CD4-positive, alpha-beta memory T cell (primary cell): ENCODE measurements at regions not wholly inside any gene's neighbourhood (a gene's known extent, or its start where the extent isn't known, plus 50 kb on each side); places are given as distances from the start of the nearest gene placed in this dataset.

Experiments used
- CTCF ChIA-PET: fragments of 350-600 bp; sonication (Branson Sonifier 250); formaldehyde crosslinking; loops from one replicate; lab custom pipeline; 2021; ENCODE audit warnings: inconsistent platforms; ENCODE audit not compliant: partially characterized antibody; lab: Charles Lee
- POLR2A ChIA-PET: fragments of 350-600 bp; sonication (Branson Sonifier 250); formaldehyde crosslinking; loops from one replicate; lab custom pipeline; 2021; ENCODE audit not compliant: partially characterized antibody; lab: Charles Lee
- DNase-seq, 5 donors: peaks; one replicate each; pipeline versions ENCODE4 v3.0.0 to v3.0.0-alpha.2; 2020 to 2022; ENCODE audit warnings: mixed read lengths in 1 of 5
- H3K27ac ChIP-seq: one replicate; pipeline ENCODE4 v1.7.0; 2013; ENCODE audit warnings: low read depth, low read length
- H3K27me3 ChIP-seq: 2 replicates; pipeline ENCODE4 v1.7.0; 2013; ENCODE audit warnings: mild to moderate bottlenecking, low read length, moderate library complexity; ENCODE audit not compliant: insufficient read depth
- H3K36me3 ChIP-seq: 2 replicates; pipeline ENCODE4 v1.7.0; 2013; ENCODE audit warnings: mild to moderate bottlenecking, low read length, moderate library complexity; ENCODE audit not compliant: insufficient read depth
- H3K4me1 ChIP-seq: 2 replicates; pipeline ENCODE4 v1.7.0; 2013; ENCODE audit warnings: mild to moderate bottlenecking, low read length, moderate library complexity; ENCODE audit not compliant: insufficient read depth
- H3K4me3 ChIP-seq, 2 donors: one replicate each; pipeline ENCODE4 v1.7.0; 2013; ENCODE audit warnings: low read length in 2 of 2, mild to moderate bottlenecking in 1 of 2
- H3K9me3 ChIP-seq, 2 donors: one replicate each; pipeline ENCODE4 v1.7.0; 2013; ENCODE audit warnings: low read length in 2 of 2, control low read depth in 1 of 2; ENCODE audit not compliant: control insufficient read depth in 1 of 2
- H3K27ac Mint-ChIP-seq, 7 donors: one replicate each; pipeline ENCODE4 v1.8.0; 2020 to 2021; ENCODE audit warnings: mixed read lengths in 7 of 7, mild to moderate bottlenecking in 6 of 7, inconsistent platforms in 3 of 7, moderate library complexity in 3 of 7
- H3K27me3 Mint-ChIP-seq, 2 donors: one replicate each; pipeline ENCODE4 v1.8.0; 2020 to 2021; ENCODE audit warnings: mixed read lengths in 2 of 2
- H3K36me3 Mint-ChIP-seq, 2 donors: one replicate each; pipeline ENCODE4 v1.8.0; 2020 to 2021; ENCODE audit warnings: mixed read lengths in 2 of 2, inconsistent platforms in 1 of 2, mild to moderate bottlenecking in 1 of 2
- H3K4me1 Mint-ChIP-seq, 4 donors: one replicate each; pipeline ENCODE4 v1.8.0; 2020 to 2021; ENCODE audit warnings: mixed read lengths in 4 of 4, mild to moderate bottlenecking in 1 of 4
- H3K4me3 Mint-ChIP-seq, 8 donors: one replicate each; pipeline ENCODE4 v1.8.0; 2020 to 2021; ENCODE audit warnings: mixed read lengths in 8 of 8, mild to moderate bottlenecking in 7 of 8, moderate library complexity in 6 of 8, inconsistent platforms in 3 of 8
- H3K9me3 Mint-ChIP-seq, 8 donors: one replicate each; pipeline ENCODE4 v1.8.0; 2020 to 2021; ENCODE audit warnings: mixed read lengths in 8 of 8, mild to moderate bottlenecking in 5 of 8, inconsistent platforms in 3 of 8, moderate library complexity in 1 of 8
- intact Hi-C: fragments of 100-400 bp; cut with micrococcal nuclease; formaldehyde crosslinking; loops from one replicate; pipeline ENCODE4 v1.15.1; 2023

DNA sequence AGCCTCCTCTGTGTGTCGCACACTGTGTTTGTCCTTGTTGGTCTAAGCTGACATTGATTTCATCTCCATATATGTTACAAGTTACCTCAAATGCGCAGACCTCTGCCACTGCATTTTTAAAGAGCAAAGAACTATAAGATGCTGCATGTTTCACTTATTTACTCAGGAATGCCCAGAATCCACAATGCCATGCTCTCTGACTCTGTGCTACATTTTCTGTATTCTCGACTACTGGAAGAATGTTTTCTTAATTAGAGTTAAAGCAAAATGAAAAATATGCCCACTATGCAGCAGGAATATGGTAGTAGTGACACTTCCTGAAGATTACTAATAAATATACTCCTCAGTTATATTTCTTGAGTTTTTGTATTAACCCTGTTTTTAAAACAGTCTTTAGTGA lies 296.4 kb downstream of the HACE1 start:
- CTCF ChIA-PET = interaction anchor here (1.6 kb wide), 1 partner anchor 37 kb away, joined by 5 read pairs; no protein-coding TSS in a partner anchor
- H3K27me3 ChIP-seq = no peaks in the 10 kb centered on the region

GRCh38 chr6:104559435-104560202 lies 300.1 kb downstream of the HACE1 start:
- DNase-seq = no peak
- H3K36me3 ChIP-seq = no peaks in the 10 kb centered on the region
- H3K9me3 ChIP-seq = no peaks in the 10 kb centered on the region

More for the DNA sequence above, 296.4 kb downstream of the HACE1 start:
- Histone ChIP-seq H3K9me3 (no peaks in the 10 kb centered on the region), H3K36me3 (no peaks in the 10 kb centered on the region), H3K27ac (no peak overlapping the region), H3K4me3 (no peak overlapping the region), H3K4me1 (no peaks in the 10 kb centered on the region)
- Mint-ChIP-seq H3K27me3 (peaks cover 0 to 4% of the 10 kb centered on the region in 2 donors), H3K4me3 (no peak overlapping the region), H3K4me1 (peaks cover 0 to 4% (median 3%) of the 10 kb centered on the region in 4 donors), H3K36me3 (no peaks in the 10 kb centered on the region), H3K27ac (no peak overlapping the region), H3K9me3 (no peaks in the 10 kb centered on the region)
- intact Hi-C loops = no loop called here
- POLR2A ChIA-PET = no interaction called here
- DNase-seq = no peak

DNA sequence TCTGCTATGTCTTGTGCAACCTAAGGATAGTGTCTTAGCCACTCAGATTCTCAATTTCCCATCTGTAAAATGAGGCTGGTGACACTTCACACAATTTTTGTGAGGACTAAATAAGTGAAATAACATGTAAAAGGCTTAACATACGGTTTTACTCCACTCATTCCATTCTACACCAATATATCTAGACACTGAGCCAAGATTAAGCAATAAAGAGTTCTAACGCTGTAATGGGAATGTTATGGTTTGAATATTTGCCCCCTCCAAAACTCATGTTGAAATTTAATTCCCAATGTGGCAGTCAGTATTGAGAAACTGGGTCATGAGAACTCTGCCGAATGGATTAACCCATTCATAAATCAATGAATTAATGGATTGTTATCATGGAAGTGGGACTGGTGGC lies 301.0 kb downstream of the HACE1 start:
- ChIA-PET POLR2A (no interaction called here), CTCF (no interaction called here)
- H3K36me3 Mint-ChIP-seq = no peaks in the 10 kb centered on the region
- H3K27me3 Mint-ChIP-seq = peaks cover 4% of the 10 kb centered on the region in 2 donors
- intact Hi-C loops = no loop called here
- no peaks in the 10 kb centered on the region for H3K4me1 Mint-ChIP-seq
- H3K9me3 ChIP-seq = no peaks in the 10 kb centered on the region
- no peak overlapping the region for H3K27ac Mint-ChIP-seq
- H3K4me3 Mint-ChIP-seq = no peak overlapping the region
- H3K9me3 Mint-ChIP-seq = no peaks in the 10 kb centered on the region
- H3K27ac ChIP-seq = no peak overlapping the region
- no peaks in the 10 kb centered on the region for H3K4me1 ChIP-seq
- no peaks in the 10 kb centered on the region for H3K36me3 ChIP-seq
- DNase-seq = no peak
- no peaks in the 10 kb centered on the region for H3K27me3 ChIP-seq
- H3K4me3 ChIP-seq = no peak overlapping the region

More at GRCh38 chr6:104559435-104560202, 300.1 kb downstream of the HACE1 start:
- Histone ChIP-seq H3K27me3 (no peaks in the 10 kb centered on the region), H3K27ac (no peak overlapping the region), H3K4me3 (no peak overlapping the region), H3K4me1 (no peaks in the 10 kb centered on the region)
- no peak overlapping the region for H3K4me3 Mint-ChIP-seq
- CTCF ChIA-PET = no interaction called here
- no peaks in the 10 kb centered on the region for H3K36me3 Mint-ChIP-seq
- H3K9me3 Mint-ChIP-seq = no peaks in the 10 kb centered on the region
- no peaks in the 10 kb centered on the region for H3K4me1 Mint-ChIP-seq
- POLR2A ChIA-PET = no interaction called here
- H3K27ac Mint-ChIP-seq = no peak overlapping the region
- intact Hi-C loops = no loop called here
- peaks cover 4% of the 10 kb centered on the region in 2 donors for H3K27me3 Mint-ChIP-seq

DNA sequence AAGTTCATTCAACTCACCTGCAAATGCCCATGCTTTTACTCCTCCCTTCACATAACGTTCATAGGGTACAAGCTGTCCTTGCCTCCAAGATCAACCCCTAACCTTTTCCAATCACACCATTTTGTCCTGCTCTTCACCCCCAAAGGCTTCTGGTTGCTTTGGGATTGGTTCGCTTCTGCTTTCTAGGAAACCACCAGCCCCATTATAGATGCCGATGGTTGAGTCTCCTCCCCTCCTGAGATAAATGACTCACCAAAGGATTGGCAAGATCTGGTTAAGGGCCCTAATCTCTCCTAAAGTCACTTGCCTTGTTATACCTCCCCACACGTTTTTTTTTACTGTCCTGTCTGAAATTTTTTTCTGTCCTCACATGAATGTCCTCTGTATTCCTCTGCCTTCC lies 311.4 kb downstream of the HACE1 start:
- intact Hi-C loops = no loop called here
- Mint-ChIP-seq H3K4me3 (no peak overlapping the region), H3K9me3 (no peaks in the 10 kb centered on the region), H3K27ac (no peak overlapping the region), H3K4me1 (no peaks in the 10 kb centered on the region), H3K27me3 (peaks cover 5 to 7% of the 10 kb centered on the region in 2 donors), H3K36me3 (no peaks in the 10 kb centered on the region)
- DNase-seq = no peak
- Histone ChIP-seq H3K36me3 (no peaks in the 10 kb centered on the region), H3K9me3 (no peaks in the 10 kb centered on the region), H3K4me3 (no peak overlapping the region), H3K27me3 (no peaks in the 10 kb centered on the region), H3K27ac (no peak overlapping the region), H3K4me1 (no peaks in the 10 kb centered on the region)
- ChIA-PET POLR2A (no interaction called here), CTCF (no interaction called here)

DNA sequence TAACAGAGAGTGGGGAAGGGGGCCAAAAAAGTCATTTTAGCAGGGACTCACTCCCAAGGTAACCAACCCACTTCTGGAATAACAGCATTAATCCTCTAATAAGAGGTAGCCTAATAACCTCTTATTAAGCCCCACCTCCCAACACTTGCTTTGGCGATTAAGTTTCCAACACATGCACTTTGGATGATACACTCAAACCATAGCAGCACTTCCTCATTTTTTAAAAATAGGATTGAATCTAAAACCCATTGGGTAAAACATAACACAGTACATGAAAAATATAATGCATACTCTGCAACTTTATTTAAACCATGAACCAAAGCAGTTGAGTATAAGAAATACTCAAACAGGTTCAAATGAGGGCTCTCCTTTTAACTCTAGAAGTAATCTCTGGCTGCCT lies 318.3 kb downstream of the HACE1 start:
- H3K4me1 ChIP-seq = no peaks in the 10 kb centered on the region
- Mint-ChIP-seq H3K27me3 (peaks cover 3 to 4% of the 10 kb centered on the region in 2 donors), H3K27ac (no peak overlapping the region), H3K9me3 (no peaks in the 10 kb centered on the region), H3K4me1 (peaks cover 0 to 5% (median under 1%) of the 10 kb centered on the region in 4 donors), H3K4me3 (no peak overlapping the region), H3K36me3 (no peaks in the 10 kb centered on the region)
- no peaks in the 10 kb centered on the region for H3K36me3 ChIP-seq
- H3K9me3 ChIP-seq = no peaks in the 10 kb centered on the region
- POLR2A ChIA-PET = no interaction called here
- CTCF ChIA-PET = no interaction called here
- H3K27ac ChIP-seq = no peak overlapping the region
- no peaks in the 10 kb centered on the region for H3K27me3 ChIP-seq
- no peak for DNase-seq
- intact Hi-C loops = no loop called here
- H3K4me3 ChIP-seq = no peak overlapping the region

- Mint-ChIP-seq H3K27ac (no peak overlapping the region), H3K27me3 (peaks cover 3 to 4% of the 10 kb centered on the region in 2 donors), H3K4me1 (peaks cover 0 to 5% (median under 1%) of the 10 kb centered on the region in 4 donors), H3K9me3 (no peaks in the 10 kb centered on the region), H3K4me3 (no peak overlapping the region), H3K36me3 (no peaks in the 10 kb centered on the region)
- Histone ChIP-seq H3K27ac (no peak overlapping the region), H3K4me1 (no peaks in the 10 kb centered on the region), H3K9me3 (no peaks in the 10 kb centered on the region), H3K27me3 (no peaks in the 10 kb centered on the region), H3K36me3 (no peaks in the 10 kb centered on the region), H3K4me3 (no peak overlapping the region)
- POLR2A ChIA-PET = no interaction called here
- DNase-seq = no peak
- intact Hi-C loops = no loop called here
- CTCF ChIA-PET = interaction anchor here (1.2 kb wide), 1 partner anchor 12 kb away, joined by 3 read pairs; no protein-coding TSS in a partner anchor
These were observed 319.0 kb downstream of the HACE1 start for GRCh38 chr6:104540743-104541142.

DNA sequence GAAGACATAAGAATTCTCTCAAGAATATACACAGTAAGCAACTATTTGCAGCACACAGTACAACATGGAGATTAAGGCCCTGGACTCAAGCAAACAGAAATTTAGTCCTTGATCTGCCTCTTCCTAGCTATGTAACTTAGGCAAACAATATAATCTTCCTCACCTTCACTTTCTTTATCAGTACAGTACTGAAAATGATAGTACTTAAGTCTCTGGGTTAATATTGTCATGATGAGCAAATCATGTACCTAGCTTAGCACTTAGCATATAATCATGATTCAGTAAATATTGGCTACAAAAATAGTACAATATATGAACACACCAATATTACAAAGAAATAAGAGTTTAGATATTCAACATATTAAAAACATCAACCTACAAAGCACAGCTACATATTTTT lies 320.5 kb downstream of the HACE1 start:
- peaks cover 3 to 7% of the 10 kb centered on the region in 2 donors for H3K27me3 Mint-ChIP-seq
- no peak overlapping the region for H3K27ac ChIP-seq
- no peaks in the 10 kb centered on the region for H3K27me3 ChIP-seq
- POLR2A ChIA-PET = no interaction called here
- CTCF ChIA-PET = interaction anchor here (1.4 kb wide), 1 partner anchor 13 kb away, joined by 12 read pairs; no protein-coding TSS in a partner anchor
- intact Hi-C loops = no loop called here
- H3K4me3 ChIP-seq = no peak overlapping the region
- no peaks in the 10 kb centered on the region for H3K36me3 ChIP-seq
- no peak for DNase-seq
- no peaks in the 10 kb centered on the region for H3K4me1 ChIP-seq
- H3K27ac Mint-ChIP-seq = no peak overlapping the region
- no peaks in the 10 kb centered on the region for H3K36me3 Mint-ChIP-seq
- H3K4me1 Mint-ChIP-seq = peaks cover 0 to 5% (median under 1%) of the 10 kb centered on the region in 4 donors
- peaks cover 0 to 1% (median 0%) of the 10 kb centered on the region in 8 donors for H3K9me3 Mint-ChIP-seq
- no peak overlapping the region for H3K4me3 Mint-ChIP-seq
- no peaks in the 10 kb centered on the region for H3K9me3 ChIP-seq
